IMR-90 (cell line): ENCODE measurements at regions not wholly inside any gene's neighbourhood (a gene's known extent, or its start where the extent isn't known, plus 50 kb on each side); places are given as distances from the start of the nearest gene placed in this dataset.

Experiments
- CEBPB ChIP-seq: IDR thresholded peaks from 2 replicates; pipeline ENCODE4 v1.6.1; 2012; ENCODE audit warnings: low read depth, low read length, improper control_type of control experiment
- CHD1 ChIP-seq: IDR thresholded peaks from 2 replicates; pipeline ENCODE4 v1.6.1; 2012; ENCODE audit warnings: low read depth, low read length, improper control_type of control experiment
- FOS ChIP-seq: fragments of 150-350 bp; IDR thresholded peaks from 2 replicates; pipeline ENCODE4 v1.6.1; 2016; ENCODE audit warnings: low read depth, low read length
- MAFK ChIP-seq: IDR thresholded peaks from 2 replicates; pipeline ENCODE4 v1.6.1; 2012; ENCODE audit warnings: low read depth, low read length, improper control_type of control experiment
- MAZ ChIP-seq: IDR thresholded peaks from 2 replicates; pipeline ENCODE4 v1.6.1; 2012; ENCODE audit warnings: low read depth, mild to moderate bottlenecking, low read length, improper control_type of control experiment, moderate library complexity, borderline replicate concordance
- MXI1 ChIP-seq: IDR thresholded peaks from 2 replicates; pipeline ENCODE4 v1.6.1; 2012; ENCODE audit warnings: low read depth, mild to moderate bottlenecking, low read length, moderate library complexity, borderline replicate concordance
- POLR2A ChIP-seq: IDR thresholded peaks from 2 replicates; pipeline ENCODE4 v1.6.1; 2012; ENCODE audit warnings: mild to moderate bottlenecking, low read depth, low read length
- RAD21 ChIP-seq: IDR thresholded peaks from 2 replicates; pipeline ENCODE4 v1.6.1; 2012; ENCODE audit warnings: low read length, improper control_type of control experiment
- RCOR1 ChIP-seq: IDR thresholded peaks from 2 replicates; pipeline ENCODE4 v1.6.1; 2012; ENCODE audit warnings: mild to moderate bottlenecking, low read length, improper control_type of control experiment; ENCODE audit not compliant: insufficient replicate concordance
- RFX5 ChIP-seq: IDR thresholded peaks from 2 replicates; pipeline ENCODE4 v1.8.0; 2012; ENCODE audit warnings: low read depth, mild to moderate bottlenecking, low read length, moderate library complexity
- SMC3 ChIP-seq: fragments of 150-350 bp; IDR thresholded peaks from 2 replicates; pipeline ENCODE4 v1.6.1; 2016; ENCODE audit warnings: low read depth, mild to moderate bottlenecking, antibody characterized with exemption, low read length, moderate library complexity
- TF ChIP-seq, protein P1 (sequence below): conservative IDR thresholded peaks from 2 replicates; pipeline ENCODE4 v1.5.1; 2012; ENCODE audit warnings: mild to moderate bottlenecking, low read depth, low read length, improper control_type of control experiment
- TF ChIP-seq, protein P2 (sequence below): fragments of 150-350 bp; IDR thresholded peaks from 2 replicates; pipeline ENCODE4 v1.6.1; 2017; ENCODE audit warnings: mild to moderate bottlenecking, antibody characterized with exemption, low read length, low read depth
- TF ChIP-seq, protein P3 (sequence below): fragments of 150-350 bp; IDR thresholded peaks from 2 replicates; pipeline ENCODE4 v1.6.1; 2016; ENCODE audit warnings: low read depth, mild to moderate bottlenecking, low read length, moderate library complexity, borderline replicate concordance

DNA sequence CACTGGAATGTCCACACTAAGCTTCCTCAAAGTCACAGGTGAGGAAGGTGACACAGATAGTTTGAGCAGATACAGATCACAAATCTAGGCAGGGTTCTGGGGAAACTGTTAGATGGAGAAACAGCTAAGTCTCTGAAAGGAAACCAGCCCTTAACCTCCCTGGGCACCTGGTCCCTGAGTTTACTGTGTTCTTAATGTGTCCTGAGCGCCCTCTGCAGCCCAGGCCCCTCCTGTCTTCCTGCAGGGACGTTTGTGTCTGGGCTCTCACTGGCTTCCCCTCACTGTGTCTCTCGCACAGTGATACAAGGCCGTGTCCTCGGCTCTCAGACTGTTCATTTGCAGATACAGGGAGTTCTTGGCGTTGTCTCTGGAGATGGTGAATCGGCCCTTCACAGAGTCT lies 684.3 kb downstream of the TMEM121 start:
- TF ChIP-seq POLR2A (no peak), RAD21 (no peak), SMC3 (no peak), FOS (no peak), CEBPB (no peak), MAZ (no peak), RCOR1 (no peak), MAFK (no peak), RFX5 (no peak), CHD1 (no peak), MXI1 (no peak)
- TF ChIP-seq, protein P1, sequence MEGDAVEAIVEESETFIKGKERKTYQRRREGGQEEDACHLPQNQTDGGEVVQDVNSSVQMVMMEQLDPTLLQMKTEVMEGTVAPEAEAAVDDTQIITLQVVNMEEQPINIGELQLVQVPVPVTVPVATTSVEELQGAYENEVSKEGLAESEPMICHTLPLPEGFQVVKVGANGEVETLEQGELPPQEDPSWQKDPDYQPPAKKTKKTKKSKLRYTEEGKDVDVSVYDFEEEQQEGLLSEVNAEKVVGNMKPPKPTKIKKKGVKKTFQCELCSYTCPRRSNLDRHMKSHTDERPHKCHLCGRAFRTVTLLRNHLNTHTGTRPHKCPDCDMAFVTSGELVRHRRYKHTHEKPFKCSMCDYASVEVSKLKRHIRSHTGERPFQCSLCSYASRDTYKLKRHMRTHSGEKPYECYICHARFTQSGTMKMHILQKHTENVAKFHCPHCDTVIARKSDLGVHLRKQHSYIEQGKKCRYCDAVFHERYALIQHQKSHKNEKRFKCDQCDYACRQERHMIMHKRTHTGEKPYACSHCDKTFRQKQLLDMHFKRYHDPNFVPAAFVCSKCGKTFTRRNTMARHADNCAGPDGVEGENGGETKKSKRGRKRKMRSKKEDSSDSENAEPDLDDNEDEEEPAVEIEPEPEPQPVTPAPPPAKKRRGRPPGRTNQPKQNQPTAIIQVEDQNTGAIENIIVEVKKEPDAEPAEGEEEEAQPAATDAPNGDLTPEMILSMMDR = no peak
- TF ChIP-seq, protein P2, sequence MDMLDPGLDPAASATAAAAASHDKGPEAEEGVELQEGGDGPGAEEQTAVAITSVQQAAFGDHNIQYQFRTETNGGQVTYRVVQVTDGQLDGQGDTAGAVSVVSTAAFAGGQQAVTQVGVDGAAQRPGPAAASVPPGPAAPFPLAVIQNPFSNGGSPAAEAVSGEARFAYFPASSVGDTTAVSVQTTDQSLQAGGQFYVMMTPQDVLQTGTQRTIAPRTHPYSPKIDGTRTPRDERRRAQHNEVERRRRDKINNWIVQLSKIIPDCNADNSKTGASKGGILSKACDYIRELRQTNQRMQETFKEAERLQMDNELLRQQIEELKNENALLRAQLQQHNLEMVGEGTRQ = no peak
- TF ChIP-seq, protein P3, sequence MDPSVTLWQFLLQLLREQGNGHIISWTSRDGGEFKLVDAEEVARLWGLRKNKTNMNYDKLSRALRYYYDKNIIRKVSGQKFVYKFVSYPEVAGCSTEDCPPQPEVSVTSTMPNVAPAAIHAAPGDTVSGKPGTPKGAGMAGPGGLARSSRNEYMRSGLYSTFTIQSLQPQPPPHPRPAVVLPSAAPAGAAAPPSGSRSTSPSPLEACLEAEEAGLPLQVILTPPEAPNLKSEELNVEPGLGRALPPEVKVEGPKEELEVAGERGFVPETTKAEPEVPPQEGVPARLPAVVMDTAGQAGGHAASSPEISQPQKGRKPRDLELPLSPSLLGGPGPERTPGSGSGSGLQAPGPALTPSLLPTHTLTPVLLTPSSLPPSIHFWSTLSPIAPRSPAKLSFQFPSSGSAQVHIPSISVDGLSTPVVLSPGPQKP = no peak
